Posterior cingulate gyrus (tissue), 11 donors: ENCODE measurements at regions not wholly inside any gene's neighbourhood (a gene's known extent, or its start where the extent isn't known, plus 50 kb on each side); places are given as distances from the start of the nearest gene placed in this dataset.
"Not testable (repeated sequence)": the region's sequence is repeated elsewhere in the genome, so short reads cannot be mapped to it uniquely, and the experiment has no call there.

Source experiments
- DNase-seq, 10 donors: peaks; one replicate each; pipeline versions ENCODE4 v3.0.0 to v3.0.0-alpha.2; 2020 to 2021; ENCODE audit warnings: mixed read lengths in 3 of 10
- intact Hi-C: fragments of 100-400 bp; cut with DNase I; formaldehyde crosslinking; loops from one replicate; pipeline ENCODE4 v1.15.1; 2023

GRCh38 chr2:18061717-18062116 lies 183.2 kb downstream of the KCNS3 start:
- intact Hi-C loops, result no loop called here
- no peak for DNase-seq

DNA sequence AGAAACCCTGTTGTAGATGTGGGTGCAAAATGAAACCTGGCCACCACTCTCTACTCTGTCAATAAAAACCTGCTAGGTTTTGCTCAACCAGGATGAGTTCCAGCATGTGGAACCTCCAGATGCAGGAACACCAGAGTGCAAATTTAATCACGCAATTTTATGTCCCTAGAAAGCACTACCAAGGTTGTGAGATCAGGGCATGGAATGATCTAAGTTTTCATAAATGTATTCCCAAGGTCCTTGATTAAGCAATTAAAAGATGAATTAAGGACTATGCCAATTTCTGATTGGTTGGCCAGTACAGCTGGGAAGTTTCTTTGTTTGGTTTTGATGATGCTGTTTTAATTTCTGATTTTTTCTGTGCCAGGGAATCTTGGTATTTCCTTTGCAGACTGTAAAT lies 179.2 kb downstream of the KCNS3 start:
- no peak for DNase-seq
- intact Hi-C loops, result no loop called here

DNA sequence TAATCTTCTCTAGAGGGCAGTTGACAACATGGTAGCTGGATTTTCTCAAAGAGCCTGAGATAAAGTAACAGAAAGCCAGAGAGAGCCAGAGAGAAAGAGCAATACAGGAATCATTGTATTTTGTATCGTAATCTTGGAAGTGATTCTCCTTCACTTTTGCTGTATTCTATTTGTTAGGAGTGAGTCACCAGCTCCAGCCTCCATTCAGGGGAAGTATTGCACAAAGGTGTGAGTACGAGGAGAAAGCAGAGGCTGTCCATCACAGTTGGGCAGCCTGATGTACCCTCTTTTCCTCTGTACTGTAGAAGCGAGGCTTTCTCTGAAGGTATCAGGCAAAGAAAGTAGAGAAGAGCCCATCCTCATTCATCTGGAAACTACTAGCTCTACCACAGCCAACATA lies 176.8 kb downstream of the KCNS3 start:
- intact Hi-C loops, result no loop called here
- DNase-seq, result no peak

DNA sequence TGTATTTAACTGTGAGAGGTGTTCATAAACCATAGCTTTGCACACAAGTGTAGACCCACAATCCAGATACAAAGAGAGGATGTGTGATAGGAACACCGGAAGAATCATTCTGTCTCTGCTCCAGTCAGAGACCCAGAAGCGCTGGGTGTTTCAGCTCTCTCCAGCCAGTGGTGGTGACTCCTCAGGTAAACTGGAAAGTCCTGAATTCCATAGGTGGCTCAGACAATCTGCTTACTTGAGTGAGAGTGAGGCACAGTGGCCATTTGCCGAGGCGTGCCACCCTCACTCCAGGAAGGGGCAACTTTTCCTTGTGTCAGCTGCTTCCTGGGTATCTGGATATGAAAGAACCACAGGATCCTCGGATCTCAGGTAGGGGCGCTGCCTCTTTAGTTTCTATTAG lies 171.5 kb downstream of the KCNS3 start:
- DNase-seq, result no peak
- intact Hi-C loops, result no loop called here

GRCh38 chr2:18049325-18049724 lies 170.9 kb downstream of the KCNS3 start:
- intact Hi-C loops, result no loop called here
- DNase-seq, result peak in 2 of 10 donors; percentile 50 to 55

DNA sequence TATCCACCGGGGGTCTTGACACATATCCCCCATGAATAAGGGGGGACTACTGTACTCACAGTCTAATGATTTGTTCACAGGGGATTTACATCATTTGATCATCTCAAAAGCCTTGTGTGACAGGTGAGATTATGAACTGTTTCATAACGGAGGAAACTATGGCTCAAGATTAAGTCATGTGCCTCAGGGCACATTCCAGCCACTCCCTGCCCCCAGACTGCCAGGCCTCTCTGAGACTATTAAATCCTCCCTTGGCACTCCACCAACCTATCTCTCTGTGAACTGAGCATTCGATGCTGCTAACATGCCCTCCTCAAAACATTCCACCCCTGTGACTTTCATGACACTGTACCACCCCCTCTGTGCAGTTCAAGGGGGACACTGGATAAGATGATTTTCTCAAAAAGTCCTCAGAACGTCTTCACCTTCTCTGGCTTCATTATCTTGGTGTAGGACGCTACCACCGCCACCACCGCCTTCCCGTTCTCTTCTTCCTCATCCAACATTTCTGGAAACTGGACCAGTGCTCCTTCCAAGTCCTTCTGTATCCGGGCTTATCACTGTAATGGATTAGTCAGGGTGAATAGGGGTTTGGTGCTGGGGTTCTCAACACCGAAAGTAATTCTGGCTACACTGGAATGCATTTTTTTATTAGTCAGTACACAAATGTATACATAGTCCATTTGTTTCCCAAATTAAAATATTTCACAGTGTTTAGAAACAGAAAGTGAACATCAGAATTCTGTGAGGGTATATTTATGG lies 169.6 kb downstream of the KCNS3 start:
- intact Hi-C loops, result no loop called here
- no peak for DNase-seq

DNA sequence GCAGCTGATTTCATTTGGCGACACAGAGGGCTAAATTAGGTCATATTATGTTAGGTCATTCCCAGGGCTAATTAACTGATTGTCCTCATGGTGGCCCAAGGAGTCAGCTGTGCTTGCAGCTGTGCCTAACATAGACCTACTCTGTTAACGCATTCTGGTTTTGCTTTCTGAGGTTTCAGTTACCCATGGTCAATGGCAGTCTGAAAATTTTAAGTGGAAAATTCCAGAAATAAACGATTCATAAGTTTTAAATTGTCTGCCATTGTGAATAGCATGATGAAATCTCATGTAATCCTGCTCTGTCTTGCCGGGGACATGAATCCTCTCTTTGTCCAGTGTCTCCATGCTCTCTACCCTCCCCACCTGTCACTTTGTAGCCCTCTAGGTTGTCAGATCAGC lies 168.7 kb downstream of the KCNS3 start:
- peak in 1 of 10 donors; percentile 54 for DNase-seq
- intact Hi-C loops, result no loop called here

- intact Hi-C loops, result no loop called here
Observed at GRCh38 chr2:18046558-18047212, 168.2 kb downstream of the KCNS3 start.

DNA sequence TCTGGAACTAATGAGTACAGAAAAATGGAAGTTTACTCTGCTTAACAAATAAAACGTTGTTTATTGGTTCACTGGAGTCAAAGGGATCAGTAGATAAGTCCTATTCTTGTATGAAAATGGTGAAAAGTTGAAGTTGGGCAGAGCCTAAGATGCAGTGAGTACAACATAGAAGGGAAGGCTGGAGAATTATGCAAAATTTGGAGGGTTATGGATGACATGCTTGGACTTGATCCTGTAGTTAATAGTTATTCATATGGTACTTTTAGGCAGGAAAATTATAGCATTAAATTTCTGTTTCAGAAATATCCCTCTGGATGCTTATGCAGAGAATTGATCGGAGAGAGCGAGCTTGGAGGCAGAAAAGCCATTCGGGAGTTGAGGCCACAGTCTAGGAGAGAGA lies 167.6 kb downstream of the KCNS3 start:
- intact Hi-C loops, result no loop called here
- no peak for DNase-seq

More at GRCh38 chr2:18046558-18047212, 168.2 kb downstream of the KCNS3 start:
- peak in 2 of 10 donors; percentile 13 to 39 for DNase-seq

GRCh38 chr2:18045230-18045629 lies 166.8 kb downstream of the KCNS3 start:
- intact Hi-C loops, result no loop called here
- DNase-seq, result peak in 1 of 10 donors; percentile 59

DNA sequence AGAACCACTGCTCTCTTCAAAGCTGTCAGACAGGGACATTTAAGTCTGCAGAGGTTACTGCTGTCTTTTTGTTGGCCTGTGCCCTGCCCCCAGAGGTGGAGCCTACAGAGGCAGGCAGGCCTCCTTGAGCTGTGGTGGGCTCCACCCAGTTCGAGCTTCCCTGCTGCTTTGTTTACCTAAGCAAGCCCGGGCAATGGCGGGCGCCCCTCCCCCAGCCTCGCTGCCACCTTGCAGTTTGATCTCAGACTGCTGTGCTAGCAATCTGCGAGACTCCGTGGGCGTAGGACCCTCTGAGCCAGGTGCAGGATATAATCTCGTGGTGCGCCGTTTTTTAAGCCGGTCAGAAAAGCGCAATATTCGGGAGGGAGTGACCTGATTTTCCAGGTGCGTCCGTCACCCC lies 138.9 kb downstream of the KCNS3 start:
- DNase-seq, intact Hi-C loops: not testable (repeated sequence)

DNA sequence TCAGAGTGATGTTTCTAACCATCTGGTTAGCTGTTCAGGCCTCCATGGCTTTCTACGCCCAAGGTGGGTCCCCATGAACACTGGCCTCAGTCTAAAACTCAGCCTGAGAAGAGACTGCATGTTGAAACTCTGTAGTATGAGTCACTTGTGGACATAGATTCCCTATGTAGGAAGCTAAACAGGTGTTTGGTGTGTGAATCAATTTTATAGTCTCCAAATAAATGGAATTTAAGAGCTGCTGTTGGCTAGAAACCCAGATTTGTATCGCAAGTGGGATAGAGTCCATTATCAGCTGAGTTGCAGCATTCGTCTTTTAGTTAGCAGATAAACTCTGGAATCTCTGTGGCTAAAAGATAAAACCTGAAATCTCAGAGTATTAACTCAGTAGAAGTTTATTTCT lies 131.4 kb downstream of the KCNS3 start:
- intact Hi-C loops, result no loop called here
- DNase-seq, result no peak

DNA sequence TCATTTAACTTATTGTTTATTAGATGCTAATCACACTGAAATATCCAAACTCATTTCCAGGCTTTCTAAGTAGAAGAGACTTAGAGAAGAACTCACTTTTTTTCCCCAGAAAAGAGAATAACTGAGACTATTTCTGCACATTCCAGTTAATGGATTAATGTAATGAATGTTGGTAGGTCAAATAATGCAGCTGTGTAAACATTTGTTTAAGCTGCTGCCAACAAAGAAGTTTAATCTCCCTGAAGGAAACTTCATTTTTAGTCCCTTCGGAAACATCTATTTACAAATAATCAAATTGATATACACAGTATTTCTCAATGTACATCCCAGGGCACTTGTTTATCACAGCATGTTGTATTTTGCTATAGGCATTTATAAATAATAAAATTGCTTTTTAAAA lies 126.9 kb downstream of the KCNS3 start:
- no peak for DNase-seq
- intact Hi-C loops, result no loop called here

- DNase-seq, result no peak
- intact Hi-C loops, result no loop called here
Observed at GRCh38 chr2:18001671-18002070, 123.2 kb downstream of the KCNS3 start.

- intact Hi-C loops, result no loop called here
- DNase-seq, result no peak
Observed at GRCh38 chr2:17996978-17997377, 118.5 kb downstream of the KCNS3 start.

GRCh38 chr2:17995593-17995992 lies 117.1 kb downstream of the KCNS3 start:
- intact Hi-C loops, result no loop called here
- DNase-seq, result peak in 1 of 10 donors; percentile 37
